ENCODE measurements at regions not wholly inside any gene's neighbourhood (a gene's known extent, or its start where the extent isn't known, plus 50 kb on each side); places are given as distances from the start of the nearest gene placed in this dataset.

- H3K4me3 ChIP-seq (ENCODE audit: low read depth, low read length), result no peak overlapping the region
- H3K27me3 ChIP-seq (ENCODE audit: control insufficient read depth, insufficient read depth, low read length), result no peaks in the 10 kb centered on the region
- H3K9me3 ChIP-seq (ENCODE audit: control insufficient read depth, insufficient read depth, low read length), result no peaks in the 10 kb centered on the region
- H3K4me1 ChIP-seq (ENCODE audit: control insufficient read depth, insufficient read depth, low read length), result 0 out of 2 replicates have a peak, but pooled peaks cover under 1% of the 10 kb centered on the region
- H3K36me3 ChIP-seq (ENCODE audit: control insufficient read depth, insufficient read depth, low read length), result no peaks in the 10 kb centered on the region
- no peak overlapping the region for H3K27ac ChIP-seq (ENCODE audit: low read depth, low read length)
- H3K9ac ChIP-seq (ENCODE audit: low read depth, low read length), result no peak overlapping the region
These were observed 86.5 kb upstream of the SLC14A2 start for GRCh38 chr18:45528712-45529336.

GRCh38 chr18:45538444-45538843, 76.8 kb upstream of the SLC14A2 start:
- Histone ChIP-seq H3K9me3 (ENCODE audit: control insufficient read depth, insufficient read depth, low read length) (no peaks in the 10 kb centered on the region), H3K4me1 (ENCODE audit: control insufficient read depth, insufficient read depth, low read length) (peaks cover 6% of the 10 kb centered on the region), H3K9ac (ENCODE audit: low read depth, low read length) (no peak overlapping the region), H3K27ac (ENCODE audit: low read depth, low read length) (no peak overlapping the region), H3K27me3 (ENCODE audit: control insufficient read depth, insufficient read depth, low read length) (no peaks in the 10 kb centered on the region), H3K36me3 (ENCODE audit: control insufficient read depth, insufficient read depth, low read length) (no peaks in the 10 kb centered on the region), H3K4me3 (ENCODE audit: low read depth, low read length) (no peak overlapping the region)

GRCh38 chr18:45539491-45539891, 75.8 kb upstream of the SLC14A2 start:
- Histone ChIP-seq H3K27me3 (ENCODE audit: control insufficient read depth, insufficient read depth, low read length) (no peaks in the 10 kb centered on the region), H3K4me3 (ENCODE audit: low read depth, low read length) (no peak overlapping the region), H3K27ac (ENCODE audit: low read depth, low read length) (no peak overlapping the region), H3K9ac (ENCODE audit: low read depth, low read length) (no peak overlapping the region), H3K36me3 (ENCODE audit: control insufficient read depth, insufficient read depth, low read length) (no peaks in the 10 kb centered on the region), H3K4me1 (ENCODE audit: control insufficient read depth, insufficient read depth, low read length) (no peaks in the 10 kb centered on the region; the same call in 1 of the 2 replicates), H3K9me3 (ENCODE audit: control insufficient read depth, insufficient read depth, low read length) (no peaks in the 10 kb centered on the region)

- Histone ChIP-seq H3K27ac (ENCODE audit: low read depth, low read length) (no peak overlapping the region), H3K9ac (ENCODE audit: low read depth, low read length) (no peak overlapping the region), H3K4me3 (ENCODE audit: low read depth, low read length) (no peak overlapping the region), H3K9me3 (ENCODE audit: control insufficient read depth, insufficient read depth, low read length) (no peaks in the 10 kb centered on the region), H3K27me3 (ENCODE audit: control insufficient read depth, insufficient read depth, low read length) (no peaks in the 10 kb centered on the region), H3K36me3 (ENCODE audit: control insufficient read depth, insufficient read depth, low read length) (no peaks in the 10 kb centered on the region), H3K4me1 (ENCODE audit: control insufficient read depth, insufficient read depth, low read length) (no peaks in the 10 kb centered on the region; the same call in 1 of the 2 replicates)
These were observed 75.2 kb upstream of the SLC14A2 start for GRCh38 chr18:45540125-45540524.

- H3K9ac ChIP-seq (ENCODE audit: low read depth, low read length), result no peak overlapping the region
- no peaks in the 10 kb centered on the region for H3K9me3 ChIP-seq (ENCODE audit: control insufficient read depth, insufficient read depth, low read length)
- no peak overlapping the region for H3K27ac ChIP-seq (ENCODE audit: low read depth, low read length)
- no peak overlapping the region for H3K4me3 ChIP-seq (ENCODE audit: low read depth, low read length)
- no peaks in the 10 kb centered on the region for H3K27me3 ChIP-seq (ENCODE audit: control insufficient read depth, insufficient read depth, low read length)
- H3K4me1 ChIP-seq (ENCODE audit: control insufficient read depth, insufficient read depth, low read length), result no peaks in the 10 kb centered on the region; the same call in 1 of the 2 replicates
- no peaks in the 10 kb centered on the region for H3K36me3 ChIP-seq (ENCODE audit: control insufficient read depth, insufficient read depth, low read length)
These were observed 73.9 kb upstream of the SLC14A2 start for GRCh38 chr18:45541421-45541820.

- H3K36me3 ChIP-seq (ENCODE audit: control insufficient read depth, insufficient read depth, low read length), result no peaks in the 10 kb centered on the region
- H3K4me3 ChIP-seq (ENCODE audit: low read depth, low read length), result no peak overlapping the region
- H3K27ac ChIP-seq (ENCODE audit: low read depth, low read length), result no peak overlapping the region
- no peaks in the 10 kb centered on the region; the same call in 1 of the 2 replicates for H3K4me1 ChIP-seq (ENCODE audit: control insufficient read depth, insufficient read depth, low read length)
- no peaks in the 10 kb centered on the region for H3K9me3 ChIP-seq (ENCODE audit: control insufficient read depth, insufficient read depth, low read length)
- no peaks in the 10 kb centered on the region for H3K27me3 ChIP-seq (ENCODE audit: control insufficient read depth, insufficient read depth, low read length)
- H3K9ac ChIP-seq (ENCODE audit: low read depth, low read length), result no peak overlapping the region
These were observed 73.2 kb upstream of the SLC14A2 start for GRCh38 chr18:45542043-45542442.

- no peak overlapping the region for H3K4me3 ChIP-seq (ENCODE audit: low read depth, low read length)
- no peaks in the 10 kb centered on the region for H3K4me1 ChIP-seq (ENCODE audit: control insufficient read depth, insufficient read depth, low read length)
- H3K9ac ChIP-seq (ENCODE audit: low read depth, low read length), result no peak overlapping the region
- no peaks in the 10 kb centered on the region for H3K9me3 ChIP-seq (ENCODE audit: control insufficient read depth, insufficient read depth, low read length)
- H3K27ac ChIP-seq (ENCODE audit: low read depth, low read length), result no peak overlapping the region
- no peaks in the 10 kb centered on the region for H3K36me3 ChIP-seq (ENCODE audit: control insufficient read depth, insufficient read depth, low read length)
- no peaks in the 10 kb centered on the region for H3K27me3 ChIP-seq (ENCODE audit: control insufficient read depth, insufficient read depth, low read length)
These were observed 67.4 kb upstream of the SLC14A2 start for GRCh38 chr18:45547910-45548309.

- Histone ChIP-seq H3K36me3 (ENCODE audit: control insufficient read depth, insufficient read depth, low read length) (no peaks in the 10 kb centered on the region), H3K4me1 (ENCODE audit: control insufficient read depth, insufficient read depth, low read length) (no peaks in the 10 kb centered on the region), H3K9me3 (ENCODE audit: control insufficient read depth, insufficient read depth, low read length) (no peaks in the 10 kb centered on the region), H3K4me3 (ENCODE audit: low read depth, low read length) (no peak overlapping the region), H3K27me3 (ENCODE audit: control insufficient read depth, insufficient read depth, low read length) (no peaks in the 10 kb centered on the region), H3K9ac (ENCODE audit: low read depth, low read length) (no peak overlapping the region), H3K27ac (ENCODE audit: low read depth, low read length) (no peak overlapping the region)
These were observed 66.7 kb upstream of the SLC14A2 start for GRCh38 chr18:45548614-45549013.

- H3K27me3 ChIP-seq (ENCODE audit: control insufficient read depth, insufficient read depth, low read length), result no peaks in the 10 kb centered on the region
- no peak overlapping the region for H3K27ac ChIP-seq (ENCODE audit: low read depth, low read length)
- no peaks in the 10 kb centered on the region for H3K36me3 ChIP-seq (ENCODE audit: control insufficient read depth, insufficient read depth, low read length)
- no peak overlapping the region for H3K4me3 ChIP-seq (ENCODE audit: low read depth, low read length)
- H3K9ac ChIP-seq (ENCODE audit: low read depth, low read length), result no peak overlapping the region
- H3K4me1 ChIP-seq (ENCODE audit: control insufficient read depth, insufficient read depth, low read length), result no peaks in the 10 kb centered on the region
- no peaks in the 10 kb centered on the region for H3K9me3 ChIP-seq (ENCODE audit: control insufficient read depth, insufficient read depth, low read length)
These were observed 66.0 kb upstream of the SLC14A2 start for GRCh38 chr18:45549290-45549689.

- Histone ChIP-seq H3K27ac (ENCODE audit: low read depth, low read length) (no peak overlapping the region), H3K9ac (ENCODE audit: low read depth, low read length) (no peak overlapping the region), H3K9me3 (ENCODE audit: control insufficient read depth, insufficient read depth, low read length) (no peaks in the 10 kb centered on the region), H3K4me3 (ENCODE audit: low read depth, low read length) (no peak overlapping the region), H3K27me3 (ENCODE audit: control insufficient read depth, insufficient read depth, low read length) (no peaks in the 10 kb centered on the region), H3K4me1 (ENCODE audit: control insufficient read depth, insufficient read depth, low read length) (no peaks in the 10 kb centered on the region), H3K36me3 (ENCODE audit: control insufficient read depth, insufficient read depth, low read length) (no peaks in the 10 kb centered on the region)
These were observed 64.0 kb upstream of the SLC14A2 start for GRCh38 chr18:45551142-45551815.

- Histone ChIP-seq H3K27ac (ENCODE audit: low read depth, low read length) (no peak overlapping the region), H3K36me3 (ENCODE audit: control insufficient read depth, insufficient read depth, low read length) (no peaks in the 10 kb centered on the region), H3K9me3 (ENCODE audit: control insufficient read depth, insufficient read depth, low read length) (no peaks in the 10 kb centered on the region), H3K27me3 (ENCODE audit: control insufficient read depth, insufficient read depth, low read length) (no peaks in the 10 kb centered on the region), H3K9ac (ENCODE audit: low read depth, low read length) (no peak overlapping the region), H3K4me3 (ENCODE audit: low read depth, low read length) (no peak overlapping the region), H3K4me1 (ENCODE audit: control insufficient read depth, insufficient read depth, low read length) (no peaks in the 10 kb centered on the region)
These were observed 61.4 kb upstream of the SLC14A2 start for GRCh38 chr18:45553723-45554388.
